ENCODE measurements at regions not wholly inside any gene's neighbourhood (a gene's known extent, or its start where the extent isn't known, plus 50 kb on each side); places are given as distances from the start of the nearest gene placed in this dataset.

GRCh38 chr13:42394711-42395085, 122.7 kb downstream of the AKAP11 start:
- peaks cover 12% of the 10 kb centered on the region for H3K4me1 ChIP-seq (ENCODE audit: insufficient read depth, low read length)
- POLR2A ChIA-PET (ENCODE audit: unreplicated experiment), result no interaction called here
- intact Hi-C loops (cut with micrococcal nuclease), result no loop called here
- H3K4me3 ChIP-seq (ENCODE audit: low read length), result no peak overlapping the region
- H3K4me2 ChIP-seq (ENCODE audit: low read length), result no peak overlapping the region
- ATAC-seq (no peak), DNase-seq (no peak)
- no peaks in the 10 kb centered on the region for H3F3A ChIP-seq (ENCODE audit: low read length, unreplicated experiment)
- TF ChIP-seq EZH2phosphoT487 (IDR thresholded peaks at IDR 0.05; ENCODE audit: borderline replicate concordance, low read length), result no peak
- no peak for TF ChIP-seq EZH2 (IDR thresholded peaks at IDR 0.05; ENCODE audit: low read length, unreplicated experiment)
- no peak for TF ChIP-seq CTCF (conservative IDR thresholded peaks at IDR 0.05; ENCODE audit: low read depth, low read length)
- H3K27ac ChIP-seq (ENCODE audit: low read length), result no peak overlapping the region
- H3K27me3 ChIP-seq (ENCODE audit: low read length), result no peaks in the 10 kb centered on the region
- H3K9ac ChIP-seq (ENCODE audit: low read length), result no peak overlapping the region
- H2AFZ ChIP-seq (ENCODE audit: low read length), result no peak overlapping the region
- no peaks in the 10 kb centered on the region for H3K79me2 ChIP-seq (ENCODE audit: low read length)
- no peaks in the 10 kb centered on the region for H4K20me1 ChIP-seq (ENCODE audit: low read length)
- no peaks in the 10 kb centered on the region for H3K36me3 ChIP-seq (ENCODE audit: low read depth, low read length)
- BruUV-seq (replicated peaks), result no TSS peak
- H3K9me3 ChIP-seq (ENCODE audit: low read length), result no peaks in the 10 kb centered on the region
- CTCF ChIA-PET, result no interaction called here
- no peaks in the 10 kb centered on the region for H3K9me2 ChIP-seq (replicated peaks; ENCODE audit: low read length)

- H4K20me1 ChIP-seq (ENCODE audit: low read length), result no peaks in the 10 kb centered on the region
- H3K4me3 ChIP-seq (ENCODE audit: low read length), result no peak overlapping the region
- H3K9me2 ChIP-seq (replicated peaks; ENCODE audit: low read length), result no peaks in the 10 kb centered on the region
- H3K36me3 ChIP-seq (ENCODE audit: low read depth, low read length), result no peaks in the 10 kb centered on the region
- peaks cover 12% of the 10 kb centered on the region for H3K4me1 ChIP-seq (ENCODE audit: insufficient read depth, low read length)
- H2AFZ ChIP-seq (ENCODE audit: low read length), result no peak overlapping the region
- no peaks in the 10 kb centered on the region for H3K79me2 ChIP-seq (ENCODE audit: low read length)
- no TSS peak for BruUV-seq (replicated peaks)
- ChIA-PET CTCF (no interaction called here), POLR2A (ENCODE audit: unreplicated experiment) (no interaction called here)
- no peaks in the 10 kb centered on the region for H3K9me3 ChIP-seq (ENCODE audit: low read length)
- no peak for TF ChIP-seq EZH2phosphoT487 (IDR thresholded peaks at IDR 0.05; ENCODE audit: borderline replicate concordance, low read length)
- no peak for TF ChIP-seq CTCF (conservative IDR thresholded peaks at IDR 0.05; ENCODE audit: low read depth, low read length)
- TF ChIP-seq EZH2 (IDR thresholded peaks at IDR 0.05; ENCODE audit: low read length, unreplicated experiment), result no peak
- no peaks in the 10 kb centered on the region for H3F3A ChIP-seq (ENCODE audit: low read length, unreplicated experiment)
- no peak overlapping the region for H3K4me2 ChIP-seq (ENCODE audit: low read length)
- ATAC-seq (no peak), DNase-seq (no peak)
- no peak overlapping the region for H3K9ac ChIP-seq (ENCODE audit: low read length)
- H3K27me3 ChIP-seq (ENCODE audit: low read length), result no peaks in the 10 kb centered on the region
- intact Hi-C loops (cut with micrococcal nuclease), result no loop called here
- no peak overlapping the region for H3K27ac ChIP-seq (ENCODE audit: low read length)
These were observed 123.3 kb downstream of the AKAP11 start for GRCh38 chr13:42395086-42395821.

- Histone ChIP-seq H3K36me3 (ENCODE audit: low read depth, low read length) (no peaks in the 10 kb centered on the region), H3K4me2 (ENCODE audit: low read length) (peak overlapping the region; percentile 45), H3K27ac (ENCODE audit: low read length) (peak overlapping the region; percentile 43), H3F3A (ENCODE audit: low read length, unreplicated experiment) (no peaks in the 10 kb centered on the region), H4K20me1 (ENCODE audit: low read length) (no peaks in the 10 kb centered on the region), H2AFZ (ENCODE audit: low read length) (0 out of 2 replicates have a peak overlapping the region, but pooled peaks have one; percentile 42), H3K9ac (ENCODE audit: low read length) (no peak overlapping the region), H3K27me3 (ENCODE audit: low read length) (no peaks in the 10 kb centered on the region), H3K79me2 (ENCODE audit: low read length) (no peaks in the 10 kb centered on the region), H3K4me1 (ENCODE audit: insufficient read depth, low read length) (peaks cover 12% of the 10 kb centered on the region), H3K9me2 (replicated peaks; ENCODE audit: low read length) (no peaks in the 10 kb centered on the region), H3K9me3 (ENCODE audit: low read length) (no peaks in the 10 kb centered on the region), H3K4me3 (ENCODE audit: low read length) (no peak overlapping the region)
- peak; percentile 7 for DNase-seq
- intact Hi-C loops (cut with micrococcal nuclease), result no loop called here
- no TSS peak for BruUV-seq (replicated peaks)
- no peak; the same call in 1 of the 2 replicates for ATAC-seq
- no peak for TF ChIP-seq EZH2 (IDR thresholded peaks at IDR 0.05; ENCODE audit: low read length, unreplicated experiment)
- no peak for TF ChIP-seq CTCF (conservative IDR thresholded peaks at IDR 0.05; ENCODE audit: low read depth, low read length)
- no peak for TF ChIP-seq EZH2phosphoT487 (IDR thresholded peaks at IDR 0.05; ENCODE audit: borderline replicate concordance, low read length)
- POLR2A ChIA-PET (ENCODE audit: unreplicated experiment), result no interaction called here
- CTCF ChIA-PET, result no interaction called here
These were observed 124.5 kb downstream of the AKAP11 start for GRCh38 chr13:42396501-42396900.
